ENCODE measurements at regions not wholly inside any gene's neighbourhood (a gene's known extent, or its start where the extent isn't known, plus 50 kb on each side); places are given as distances from the start of the nearest gene placed in this dataset.

DNA sequence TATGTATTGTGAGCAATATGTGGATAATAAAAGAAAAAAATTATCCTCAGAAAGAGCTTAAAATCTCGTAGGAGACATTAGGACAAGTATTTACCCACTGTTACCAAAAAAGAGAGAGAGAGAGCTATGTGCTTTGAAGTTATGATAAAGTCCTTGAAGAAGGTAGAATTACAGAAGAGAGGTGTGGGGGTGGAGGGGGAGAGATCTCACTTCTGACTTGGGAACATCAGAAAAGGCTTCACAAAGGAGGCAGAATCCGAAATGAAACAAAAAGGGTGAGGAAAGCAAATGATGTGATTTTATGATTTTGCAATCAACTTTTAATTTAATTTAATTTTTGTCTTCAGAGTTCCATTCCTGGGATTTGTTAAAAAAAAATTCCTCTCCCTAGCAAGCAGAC, 311.8 kb upstream of the ATP2B1 start:
- TF ChIP-seq, protein P1, sequence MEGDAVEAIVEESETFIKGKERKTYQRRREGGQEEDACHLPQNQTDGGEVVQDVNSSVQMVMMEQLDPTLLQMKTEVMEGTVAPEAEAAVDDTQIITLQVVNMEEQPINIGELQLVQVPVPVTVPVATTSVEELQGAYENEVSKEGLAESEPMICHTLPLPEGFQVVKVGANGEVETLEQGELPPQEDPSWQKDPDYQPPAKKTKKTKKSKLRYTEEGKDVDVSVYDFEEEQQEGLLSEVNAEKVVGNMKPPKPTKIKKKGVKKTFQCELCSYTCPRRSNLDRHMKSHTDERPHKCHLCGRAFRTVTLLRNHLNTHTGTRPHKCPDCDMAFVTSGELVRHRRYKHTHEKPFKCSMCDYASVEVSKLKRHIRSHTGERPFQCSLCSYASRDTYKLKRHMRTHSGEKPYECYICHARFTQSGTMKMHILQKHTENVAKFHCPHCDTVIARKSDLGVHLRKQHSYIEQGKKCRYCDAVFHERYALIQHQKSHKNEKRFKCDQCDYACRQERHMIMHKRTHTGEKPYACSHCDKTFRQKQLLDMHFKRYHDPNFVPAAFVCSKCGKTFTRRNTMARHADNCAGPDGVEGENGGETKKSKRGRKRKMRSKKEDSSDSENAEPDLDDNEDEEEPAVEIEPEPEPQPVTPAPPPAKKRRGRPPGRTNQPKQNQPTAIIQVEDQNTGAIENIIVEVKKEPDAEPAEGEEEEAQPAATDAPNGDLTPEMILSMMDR (IDR thresholded peaks at IDR 0.05; ENCODE audit: low read depth, low read length, poor library complexity, severe bottlenecking): no peak
- TF ChIP-seq EZH2phosphoT487 (IDR thresholded peaks at IDR 0.05; ENCODE audit: borderline replicate concordance, low read length): no peak
